ENCODE measurements at regions not wholly inside any gene's neighbourhood (a gene's known extent, or its start where the extent isn't known, plus 50 kb on each side); places are given as distances from the start of the nearest gene placed in this dataset.

DNA sequence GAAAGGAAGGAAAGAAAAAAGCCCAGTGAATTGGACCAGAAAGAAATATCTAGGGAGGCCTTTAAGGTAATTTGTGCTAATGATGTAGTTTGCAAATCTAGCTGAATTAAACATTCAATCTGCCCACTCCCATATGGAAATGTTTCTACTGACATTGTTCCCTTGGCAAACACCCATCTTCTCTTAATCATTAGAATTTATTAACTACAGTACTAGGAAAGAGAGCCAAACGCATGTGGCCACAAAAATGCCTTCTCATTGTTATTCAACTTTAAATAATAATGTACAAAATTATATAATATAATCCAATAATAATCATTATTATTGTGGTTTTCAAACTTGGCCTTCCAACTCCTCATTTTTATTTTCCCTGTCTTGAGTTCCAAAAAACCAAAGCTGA, 234.7 kb downstream of the NHLRC3 start:
- H3K4me3 ChIP-seq (ENCODE audit: low read length in 3 of 3) = no peak overlapping the region

GRCh38 chr13:39273953-39274738, 235.9 kb downstream of the NHLRC3 start:
- DNase-seq (peak in 3 of 5 donors; percentile 38 to 52 (median 46)), FAIRE-seq (no peak)
- Histone ChIP-seq H3K27me3 (ENCODE audit: control insufficient read depth, insufficient read depth, low read length) (no peaks in the 10 kb centered on the region), H3K4me1 (ENCODE audit: control insufficient read depth in 2 of 3, insufficient read depth in 2 of 3, low read depth in 1 of 3, low read length in 3 of 3) (peaks cover 0 to 2% (median 0%) of the 10 kb centered on the region in 3 donors), H3K9ac (ENCODE audit: low read length in 3 of 3) (no peak overlapping the region), H3K9me3 (ENCODE audit: control insufficient read depth in 2 of 3, insufficient read depth in 1 of 3, low read length in 3 of 3) (no peaks in the 10 kb centered on the region), H3K36me3 (ENCODE audit: control insufficient read depth in 2 of 3, insufficient read depth in 3 of 3, low read length in 3 of 3) (no peaks in the 10 kb centered on the region), H3K4me3 (ENCODE audit: low read length in 3 of 3) (no peak overlapping the region), H3K27ac (ENCODE audit: low read depth in 2 of 2, low read length in 2 of 2) (no peak overlapping the region)
- peak; percentile 10 for TF ChIP-seq CTCF (IDR thresholded peaks at IDR 0.05; ENCODE audit: borderline replicate concordance, extremely low read depth, insufficient read depth)
- intact Hi-C loops (cut with DNase I) = no loop called here

More for the DNA sequence above, 234.7 kb downstream of the NHLRC3 start:
- Histone ChIP-seq H3K36me3 (ENCODE audit: control insufficient read depth in 2 of 3, insufficient read depth in 3 of 3, low read length in 3 of 3) (no peaks in the 10 kb centered on the region), H3K4me1 (ENCODE audit: control insufficient read depth in 2 of 3, insufficient read depth in 2 of 3, low read depth in 1 of 3, low read length in 3 of 3) (peaks cover 0 to 2% (median 0%) of the 10 kb centered on the region in 3 donors), H3K9me3 (ENCODE audit: control insufficient read depth in 2 of 3, insufficient read depth in 1 of 3, low read length in 3 of 3) (no peaks in the 10 kb centered on the region), H3K27ac (ENCODE audit: low read depth in 2 of 2, low read length in 2 of 2) (no peak overlapping the region), H3K9ac (ENCODE audit: low read length in 3 of 3) (no peak overlapping the region), H3K27me3 (ENCODE audit: control insufficient read depth, insufficient read depth, low read length) (no peaks in the 10 kb centered on the region)
- intact Hi-C loops (cut with DNase I) = no loop called here
- FAIRE-seq (no peak), DNase-seq (peak in 2 of 5 donors; percentile 26 to 70)
- no peak for TF ChIP-seq CTCF (IDR thresholded peaks at IDR 0.05; ENCODE audit: borderline replicate concordance, extremely low read depth, insufficient read depth)

DNA sequence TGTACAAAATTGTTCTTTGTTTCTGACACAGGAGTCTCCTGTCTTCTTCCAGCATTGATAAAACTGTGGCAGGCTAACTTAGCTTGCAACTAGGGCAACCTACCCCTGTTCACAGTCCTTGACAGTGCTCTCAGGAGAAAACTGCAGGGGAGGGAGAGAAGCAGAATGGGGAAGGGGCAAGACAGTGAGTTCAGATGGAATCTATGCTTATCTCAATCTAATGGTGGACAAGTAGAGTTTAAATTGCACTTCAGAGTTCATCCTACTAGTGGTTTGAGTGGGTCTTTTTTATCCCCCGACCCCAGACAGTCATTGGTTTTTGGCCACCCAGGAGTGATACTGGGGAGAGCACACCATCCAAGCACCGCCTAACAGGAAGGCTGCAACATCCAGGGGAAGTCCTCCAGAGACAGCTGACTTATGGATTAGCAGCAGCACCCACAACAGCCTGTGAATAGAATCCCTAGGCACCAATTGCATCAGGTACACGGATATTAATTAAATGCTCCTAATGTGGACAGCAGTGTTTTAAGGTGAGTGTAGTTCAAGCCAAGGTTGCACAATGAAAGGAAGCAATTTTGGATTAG, 236.6 kb downstream of the NHLRC3 start:
- no peaks in the 10 kb centered on the region for H3K36me3 ChIP-seq (ENCODE audit: control insufficient read depth in 2 of 3, insufficient read depth in 3 of 3, low read length in 3 of 3)
- no peak for TF ChIP-seq CTCF (IDR thresholded peaks at IDR 0.05; ENCODE audit: borderline replicate concordance, extremely low read depth, insufficient read depth)
- FAIRE-seq (no peak), DNase-seq (no peak)
- H3K9me3 ChIP-seq (ENCODE audit: control insufficient read depth in 2 of 3, insufficient read depth in 1 of 3, low read length in 3 of 3) = no peaks in the 10 kb centered on the region
- no peaks in the 10 kb centered on the region for H3K27me3 ChIP-seq (ENCODE audit: control insufficient read depth, insufficient read depth, low read length)
- no peak overlapping the region for H3K9ac ChIP-seq (ENCODE audit: low read length in 3 of 3)
- H3K4me1 ChIP-seq (ENCODE audit: control insufficient read depth in 2 of 3, insufficient read depth in 2 of 3, low read depth in 1 of 3, low read length in 3 of 3) = peaks cover 0 to 2% (median 0%) of the 10 kb centered on the region in 3 donors
- H3K27ac ChIP-seq (ENCODE audit: low read depth in 2 of 2, low read length in 2 of 2) = no peak overlapping the region
- intact Hi-C loops (cut with DNase I) = no loop called here
- H3K4me3 ChIP-seq (ENCODE audit: low read length in 3 of 3) = no peak overlapping the region

Measured in kidney (tissue), 13 donors.